GM18505 (cell line): ENCODE measurements at regions not wholly inside any gene's neighbourhood (a gene's known extent, or its start where the extent isn't known, plus 50 kb on each side); places are given as distances from the start of the nearest gene placed in this dataset.
"Not testable (repeated sequence)": the region's sequence is repeated elsewhere in the genome, so short reads cannot be mapped to it uniquely, and the experiment has no call there.

Source experiments
- ATAC-seq: cut with Tn5 transposase; IDR thresholded peaks from one replicate; pipeline ENCODE4 v1.9.1; 2021; ENCODE audit not compliant: unreplicated experiment
- POLR2A ChIP-seq: IDR thresholded peaks from 4 replicates; pipeline ENCODE4 v1.6.1; 2011; ENCODE audit warnings: borderline replicate concordance; ENCODE audit not compliant: insufficient read depth, insufficient read length; ENCODE audit errors: extremely low read depth

DNA sequence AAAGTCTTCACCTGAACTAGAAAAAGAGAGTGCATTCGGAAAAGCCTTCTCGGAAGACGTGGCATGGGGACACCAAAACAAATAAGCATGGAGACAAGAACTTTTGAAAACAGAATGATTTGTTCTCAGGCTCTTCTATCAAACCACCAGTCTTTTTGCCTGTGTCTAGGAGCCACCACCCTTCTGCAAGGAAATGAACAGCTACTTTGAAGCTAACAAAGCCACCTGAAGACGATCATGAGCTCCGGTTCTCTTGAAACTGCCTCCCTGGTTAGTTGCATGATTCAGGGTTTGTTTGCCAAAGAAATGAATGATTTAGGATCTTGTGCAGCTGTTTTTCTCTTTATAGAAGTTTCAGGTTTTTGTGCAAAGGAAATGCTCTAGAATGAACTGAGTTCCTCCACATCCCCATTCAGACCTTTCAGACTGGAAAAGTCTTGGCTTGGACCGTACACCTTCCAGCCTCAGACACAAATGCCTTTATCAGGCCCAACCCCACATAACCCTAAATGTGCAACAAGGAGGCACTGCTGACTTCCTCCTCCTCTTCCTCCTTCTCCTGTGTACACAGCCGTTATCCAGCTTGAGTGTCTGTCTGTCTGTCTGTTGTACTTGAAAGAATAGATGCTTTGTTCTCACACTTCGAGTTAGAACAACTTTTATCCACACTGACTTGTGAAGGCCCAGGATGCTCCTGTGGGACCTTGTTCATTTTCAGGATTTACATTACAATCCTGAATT is 334.8 kb upstream of the KLF3 start:
- ATAC-seq = no peak
- no peak for TF ChIP-seq POLR2A

GRCh38 chr4:38330321-38330720 is 333.7 kb upstream of the KLF3 start:
- no peak for TF ChIP-seq POLR2A
- ATAC-seq = no peak

DNA sequence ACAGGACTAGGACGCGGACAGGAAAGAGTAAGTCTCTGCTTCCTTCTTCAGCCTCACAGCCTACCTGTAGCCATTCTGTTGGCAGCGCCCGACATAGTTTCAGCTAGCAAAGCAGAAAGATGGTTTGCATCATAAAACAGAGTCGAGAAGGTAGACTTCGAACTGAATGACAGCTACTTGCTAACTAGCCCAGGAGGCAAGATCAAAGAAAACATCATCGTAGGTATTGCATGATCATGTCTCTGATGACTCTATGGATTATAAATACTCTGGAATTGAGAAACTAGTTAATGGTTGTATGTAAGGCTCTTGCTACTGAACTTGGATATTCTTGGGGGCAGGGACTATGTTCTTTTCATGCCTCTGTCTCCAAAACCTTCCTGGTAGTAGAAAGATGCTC is 333.1 kb upstream of the KLF3 start:
- TF ChIP-seq POLR2A = no peak
- no peak for ATAC-seq

- no peak for ATAC-seq
- TF ChIP-seq POLR2A = no peak
Measured at GRCh38 chr4:38332699-38333098, 331.3 kb upstream of the KLF3 start.

GRCh38 chr4:38333219-38333618 is 330.8 kb upstream of the KLF3 start:
- ATAC-seq = no peak

DNA sequence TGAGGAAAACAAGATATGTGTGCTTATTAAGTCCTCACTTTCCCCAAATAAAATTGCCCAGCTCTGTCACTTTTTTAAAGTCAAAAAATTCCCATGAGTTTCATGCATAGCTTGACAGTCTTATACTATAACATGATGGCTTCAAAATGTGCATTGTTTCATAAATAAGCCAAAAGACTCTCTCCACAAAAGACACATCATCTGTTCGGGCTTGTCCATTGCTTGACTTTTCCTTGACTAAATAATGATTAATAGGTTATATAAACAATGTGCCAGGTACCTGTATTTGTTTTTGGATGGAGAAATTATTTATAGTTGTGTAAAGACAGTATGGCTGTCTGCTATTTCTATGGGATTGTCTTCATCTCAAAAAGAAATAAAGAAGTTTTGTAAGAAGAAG is 329.2 kb upstream of the KLF3 start:
- TF ChIP-seq POLR2A = no peak
- ATAC-seq = no peak

More at GRCh38 chr4:38333219-38333618, 330.8 kb upstream of the KLF3 start:
- TF ChIP-seq POLR2A = no peak

DNA sequence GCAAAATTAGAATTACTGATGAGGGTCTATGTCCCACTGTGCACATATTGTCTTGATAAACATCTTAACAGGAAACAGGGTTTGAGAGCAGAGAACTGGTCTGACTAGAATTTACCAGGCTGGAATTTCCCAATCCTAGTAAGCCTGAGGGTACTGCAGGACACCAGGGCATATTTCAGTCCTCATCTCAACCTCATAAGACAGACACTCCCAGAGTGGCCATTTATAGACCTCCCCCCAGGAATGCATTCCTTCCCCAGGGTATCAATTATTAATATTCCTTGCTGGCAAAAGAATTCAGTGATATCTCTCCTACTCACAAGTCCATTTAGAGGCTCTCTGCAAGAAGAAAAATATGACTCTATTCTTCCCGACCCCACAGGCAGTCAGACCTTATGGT is 325.1 kb upstream of the KLF3 start:
- ATAC-seq = not testable (repeated sequence)

GRCh38 chr4:38343608-38344007 is 320.4 kb upstream of the KLF3 start:
- ATAC-seq = no peak
- TF ChIP-seq POLR2A = no peak

GRCh38 chr4:38344929-38345328 is 319.1 kb upstream of the KLF3 start:
- no peak for TF ChIP-seq POLR2A

DNA sequence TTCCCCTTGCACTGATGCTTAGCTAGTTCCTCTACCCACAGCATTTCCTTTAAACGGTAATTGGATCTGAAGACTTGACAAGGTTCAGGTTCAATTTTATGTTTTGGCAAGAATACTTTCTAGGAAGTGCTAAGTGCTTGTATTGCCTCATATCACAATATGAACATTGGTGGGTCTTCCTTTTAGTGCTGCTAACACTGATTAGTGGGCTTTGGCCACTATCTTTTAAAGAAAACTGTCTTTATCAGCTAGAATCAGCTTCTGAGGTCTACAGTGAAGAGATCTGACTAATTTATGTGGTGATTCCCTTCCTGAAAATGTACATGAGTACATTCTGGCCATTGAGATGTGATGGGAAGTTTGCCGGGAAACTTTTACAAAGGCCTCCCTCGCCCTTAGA is 316.7 kb upstream of the KLF3 start:
- ATAC-seq = no peak
- TF ChIP-seq POLR2A = no peak

More at GRCh38 chr4:38344929-38345328, 319.1 kb upstream of the KLF3 start:
- no peak for ATAC-seq

- TF ChIP-seq POLR2A = no peak
- ATAC-seq = no peak
Measured at GRCh38 chr4:38354421-38354820, 309.6 kb upstream of the KLF3 start.

DNA sequence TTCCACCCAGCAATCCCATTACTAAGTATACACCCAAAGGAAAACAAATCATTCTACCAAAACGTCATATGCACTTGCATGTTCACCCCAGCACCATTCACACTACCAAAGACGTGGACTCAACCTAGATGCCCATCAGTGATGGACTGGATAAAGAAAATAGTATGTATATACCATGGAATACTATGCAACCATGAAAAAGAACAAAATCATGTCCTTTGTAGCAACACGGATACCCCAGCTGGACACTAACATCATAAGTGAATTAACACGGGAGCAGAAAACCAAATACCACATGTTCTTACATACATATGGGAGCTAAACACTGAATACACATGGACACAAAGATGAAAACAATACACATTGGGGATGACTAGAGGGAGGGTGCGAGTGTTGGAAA is 309.1 kb upstream of the KLF3 start:
- no peak for TF ChIP-seq POLR2A
- ATAC-seq = no peak

- no peak for ATAC-seq
- no peak for TF ChIP-seq POLR2A
Measured at GRCh38 chr4:38356686-38357085, 307.3 kb upstream of the KLF3 start.

DNA sequence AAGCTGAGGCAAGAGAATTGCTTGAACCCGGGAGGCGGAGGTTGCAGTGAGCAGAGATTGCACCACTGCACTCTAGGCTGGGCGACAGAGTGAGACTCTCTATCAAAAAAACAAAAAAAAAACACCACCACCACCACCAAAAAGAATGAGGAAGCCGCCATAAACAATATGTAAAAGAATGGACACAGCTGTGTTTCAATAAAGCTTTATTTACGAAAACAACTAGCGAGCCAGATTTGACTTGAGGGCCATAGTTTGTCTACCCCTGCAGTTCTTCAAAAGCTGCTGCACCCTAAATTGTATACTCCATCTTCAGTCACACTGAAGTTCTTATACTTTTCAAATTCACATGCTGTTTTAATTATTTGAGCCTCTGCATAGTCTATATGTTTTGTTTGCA is 306.5 kb upstream of the KLF3 start:
- no peak for ATAC-seq
- no peak for TF ChIP-seq POLR2A

- TF ChIP-seq POLR2A = no peak
- no peak for ATAC-seq
Measured at GRCh38 chr4:38359113-38359512, 304.9 kb upstream of the KLF3 start.
